KMS-11 (cell line): ENCODE measurements at regions not wholly inside any gene's neighbourhood (a gene's known extent, or its start where the extent isn't known, plus 50 kb on each side); places are given as distances from the start of the nearest gene placed in this dataset.

ENCODE experiments used
- H2AFZ ChIP-seq: fragments of 200-600 bp; sonication (generic); 2 replicates; pipeline ENCODE4 v1.6.1; 2016; ENCODE audit warnings: antibody characterized with exemption, mixed run types, low read depth
- H3K27ac ChIP-seq: fragments of 200-600 bp; sonication (generic); 2 replicates; pipeline ENCODE4 v1.6.1; 2016; ENCODE audit warnings: mild to moderate bottlenecking, mixed run types
- H3K27me3 ChIP-seq: fragments of 200-600 bp; sonication (generic); 2 replicates; pipeline ENCODE4 v1.6.1; 2017; ENCODE audit warnings: mild to moderate bottlenecking, low read depth, mixed run types, moderate library complexity; ENCODE audit not compliant: insufficient read depth
- H3K36me3 ChIP-seq: fragments of 200-600 bp; sonication (generic); 2 replicates; pipeline ENCODE4 v1.6.1; 2017; ENCODE audit warnings: mild to moderate bottlenecking, mixed run types; ENCODE audit not compliant: insufficient read depth
- H3K4me1 ChIP-seq: fragments of 200-600 bp; sonication (generic); 2 replicates; pipeline ENCODE4 v1.6.1; 2016; ENCODE audit warnings: mild to moderate bottlenecking, low read depth, mixed run types; ENCODE audit not compliant: poor library complexity, severe bottlenecking
- H3K4me2 ChIP-seq: fragments of 200-600 bp; sonication (generic); 2 replicates; pipeline ENCODE4 v1.7.0; 2016; ENCODE audit warnings: mild to moderate bottlenecking, mixed run types
- H3K4me3 ChIP-seq: fragments of 200-600 bp; sonication (generic); IDR thresholded peaks from 2 replicates; pipeline ENCODE4 v1.6.1; 2017; ENCODE audit warnings: low read depth, low read length, mixed read lengths; ENCODE audit not compliant: insufficient read depth
- H3K79me2 ChIP-seq: fragments of 200-600 bp; sonication (generic); 2 replicates; pipeline ENCODE4 v1.6.1; 2016; ENCODE audit warnings: low read depth, mixed run types; ENCODE audit not compliant: insufficient read depth
- H3K9ac ChIP-seq: fragments of 200-600 bp; sonication (generic); 2 replicates; pipeline ENCODE4 v1.6.1; 2016; ENCODE audit warnings: mild to moderate bottlenecking, mixed run types
- H4K20me1 ChIP-seq: fragments of 200-600 bp; sonication (generic); 2 replicates; pipeline ENCODE4 v1.6.1; 2016; ENCODE audit warnings: mild to moderate bottlenecking, mixed run types; ENCODE audit not compliant: insufficient read depth
- TF ChIP-seq, protein P1 (sequence below): fragments of 200-600 bp; sonication (generic); conservative IDR thresholded peaks from 2 replicates; pipeline ENCODE4 v1.6.1; 2017; ENCODE audit warnings: low read depth, mild to moderate bottlenecking, antibody characterized with exemption, low read length, moderate library complexity, mixed read lengths

DNA sequence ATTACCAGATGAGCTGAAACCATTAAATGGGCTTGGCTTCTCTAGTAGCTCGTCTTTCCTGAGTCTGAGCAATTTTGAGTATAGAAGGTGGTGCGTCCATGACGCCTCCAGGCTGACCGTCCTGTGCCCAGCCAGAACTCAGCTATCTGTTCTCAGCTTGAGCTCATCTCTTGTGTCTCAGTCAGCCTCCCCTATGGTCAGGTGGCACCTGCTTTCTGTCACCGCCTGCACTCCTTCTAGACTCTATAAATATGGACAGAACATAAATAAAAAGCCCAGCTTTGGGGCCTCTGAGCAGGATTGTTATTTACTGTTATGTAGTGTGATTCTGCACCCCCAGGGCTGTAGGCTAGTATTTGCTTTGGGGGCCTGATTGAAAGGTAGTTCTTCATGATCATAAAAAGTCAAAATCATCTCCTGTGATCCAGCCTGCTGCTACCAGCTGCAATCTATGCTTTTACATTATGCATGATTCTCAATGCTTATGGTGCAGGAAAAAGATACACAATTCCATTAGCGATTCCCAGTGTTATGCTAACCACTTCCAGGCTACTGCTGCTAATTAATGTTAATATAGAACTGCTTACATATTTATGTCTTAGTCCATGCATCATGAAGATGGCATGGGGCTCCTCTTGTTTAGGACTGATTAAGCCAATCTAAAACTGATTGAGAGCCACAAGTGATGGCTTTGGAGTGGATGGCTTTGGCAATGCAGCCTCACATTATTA is 72.5 kb upstream of the TMTC4 start:
- Histone ChIP-seq H3K27me3 (no peaks in the 10 kb centered on the region), H3K9ac (no peak overlapping the region), H3K27ac (no peak overlapping the region), H3K4me1 (no peaks in the 10 kb centered on the region), H3K4me3 (no peak overlapping the region), H4K20me1 (no peaks in the 10 kb centered on the region), H3K36me3 (no peaks in the 10 kb centered on the region), H2AFZ (no peak overlapping the region), H3K4me2 (no peak overlapping the region), H3K79me2 (no peaks in the 10 kb centered on the region)
- TF ChIP-seq, protein P1, sequence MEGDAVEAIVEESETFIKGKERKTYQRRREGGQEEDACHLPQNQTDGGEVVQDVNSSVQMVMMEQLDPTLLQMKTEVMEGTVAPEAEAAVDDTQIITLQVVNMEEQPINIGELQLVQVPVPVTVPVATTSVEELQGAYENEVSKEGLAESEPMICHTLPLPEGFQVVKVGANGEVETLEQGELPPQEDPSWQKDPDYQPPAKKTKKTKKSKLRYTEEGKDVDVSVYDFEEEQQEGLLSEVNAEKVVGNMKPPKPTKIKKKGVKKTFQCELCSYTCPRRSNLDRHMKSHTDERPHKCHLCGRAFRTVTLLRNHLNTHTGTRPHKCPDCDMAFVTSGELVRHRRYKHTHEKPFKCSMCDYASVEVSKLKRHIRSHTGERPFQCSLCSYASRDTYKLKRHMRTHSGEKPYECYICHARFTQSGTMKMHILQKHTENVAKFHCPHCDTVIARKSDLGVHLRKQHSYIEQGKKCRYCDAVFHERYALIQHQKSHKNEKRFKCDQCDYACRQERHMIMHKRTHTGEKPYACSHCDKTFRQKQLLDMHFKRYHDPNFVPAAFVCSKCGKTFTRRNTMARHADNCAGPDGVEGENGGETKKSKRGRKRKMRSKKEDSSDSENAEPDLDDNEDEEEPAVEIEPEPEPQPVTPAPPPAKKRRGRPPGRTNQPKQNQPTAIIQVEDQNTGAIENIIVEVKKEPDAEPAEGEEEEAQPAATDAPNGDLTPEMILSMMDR: no peak

DNA sequence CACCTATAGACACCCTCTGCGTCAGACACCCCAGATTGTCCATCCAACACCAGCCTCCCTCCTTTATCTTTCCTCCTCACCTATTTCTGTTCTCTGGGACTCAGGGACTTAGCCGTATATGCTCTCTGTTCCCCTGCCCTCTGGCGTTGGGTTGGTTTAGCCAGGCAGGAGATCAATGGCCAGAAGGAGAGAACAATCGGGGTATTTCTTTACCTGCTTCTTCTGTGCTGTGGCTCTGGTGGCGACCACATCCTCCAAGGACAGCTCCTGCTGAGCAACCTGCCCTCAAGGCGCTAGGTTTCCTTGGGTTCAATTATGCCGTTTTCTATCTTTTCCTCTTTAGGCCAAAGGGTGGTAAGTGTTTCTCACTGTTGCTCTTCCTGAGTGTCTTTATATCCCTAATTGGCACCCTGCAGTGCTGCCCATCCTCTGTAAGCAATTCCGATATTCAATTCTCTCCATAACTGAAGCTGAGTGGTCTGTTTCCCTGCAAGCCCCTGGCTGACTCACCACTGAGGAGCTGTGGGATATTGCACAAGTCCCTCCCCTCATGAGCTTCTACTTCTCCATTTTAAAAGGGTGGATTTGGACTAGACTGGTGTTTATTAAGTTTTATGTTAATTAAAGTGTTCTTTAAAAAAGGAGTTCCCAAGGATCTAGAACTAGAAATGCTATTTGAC is 63.7 kb upstream of the TMTC4 start:
- Histone ChIP-seq H3K27ac (no peak overlapping the region), H3K4me1 (no peaks in the 10 kb centered on the region), H3K4me2 (no peak overlapping the region), H3K36me3 (no peaks in the 10 kb centered on the region), H4K20me1 (no peaks in the 10 kb centered on the region), H3K79me2 (no peaks in the 10 kb centered on the region), H3K9ac (no peak overlapping the region), H2AFZ (no peak overlapping the region), H3K27me3 (no peaks in the 10 kb centered on the region), H3K4me3 (no peak overlapping the region)
- TF ChIP-seq, protein P1: no peak

DNA sequence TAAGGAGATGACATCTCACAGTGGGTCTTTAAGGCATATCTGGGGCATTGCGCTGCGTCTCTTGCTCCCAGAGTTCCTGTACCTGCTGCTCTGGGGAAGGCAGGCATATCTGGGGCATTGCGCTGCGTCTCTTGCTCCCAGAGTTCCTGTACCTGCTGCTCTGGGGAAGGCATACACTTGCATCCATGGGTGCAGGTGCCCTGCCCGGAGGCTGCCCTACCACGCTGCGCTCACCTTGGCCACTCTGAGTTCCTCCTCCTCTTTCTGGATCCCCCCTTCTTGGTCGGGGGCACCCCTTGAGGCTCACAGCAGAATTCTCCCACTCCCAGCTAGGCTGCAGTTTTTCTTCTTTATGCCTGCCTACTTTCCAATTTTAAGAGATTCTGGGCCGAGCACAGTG is 60.9 kb upstream of the TMTC4 start:
- Histone ChIP-seq H3K4me3 (no peak overlapping the region), H3K27me3 (no peaks in the 10 kb centered on the region), H2AFZ (no peak overlapping the region), H4K20me1 (no peaks in the 10 kb centered on the region), H3K36me3 (no peaks in the 10 kb centered on the region), H3K79me2 (no peaks in the 10 kb centered on the region), H3K9ac (no peak overlapping the region), H3K27ac (no peak overlapping the region), H3K4me2 (no peak overlapping the region), H3K4me1 (no peaks in the 10 kb centered on the region)
- TF ChIP-seq, protein P1: no peak

DNA sequence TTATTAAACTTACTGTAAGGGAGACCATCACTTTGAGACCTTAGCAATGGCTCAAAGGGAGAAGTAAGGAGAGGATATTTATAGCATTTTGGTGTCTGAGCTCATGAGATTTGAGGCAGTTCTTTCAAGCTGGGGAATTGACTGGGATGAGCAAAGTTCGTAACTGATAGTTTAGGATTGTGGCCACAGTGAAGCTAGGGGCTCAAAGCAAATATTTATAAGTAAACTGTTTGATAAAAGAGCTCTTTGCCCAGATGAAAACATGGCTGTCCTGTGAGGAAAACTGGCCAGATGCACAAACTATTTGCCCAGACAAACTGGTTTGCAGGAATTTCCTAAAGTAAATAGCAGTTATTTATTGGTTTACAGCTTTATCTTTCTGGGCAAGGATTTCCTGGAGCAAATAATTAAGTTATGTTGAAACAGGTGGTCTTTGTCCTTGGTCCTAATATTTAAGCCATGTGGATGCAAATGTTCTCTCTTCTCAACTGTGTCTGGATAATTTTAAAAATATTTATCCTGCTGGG is 59.7 kb upstream of the TMTC4 start:
- Histone ChIP-seq H2AFZ (no peak overlapping the region), H3K4me2 (no peak overlapping the region), H3K4me1 (no peaks in the 10 kb centered on the region), H3K27ac (no peak overlapping the region), H3K4me3 (no peak overlapping the region), H3K79me2 (no peaks in the 10 kb centered on the region), H3K9ac (no peak overlapping the region), H3K36me3 (no peaks in the 10 kb centered on the region), H4K20me1 (no peaks in the 10 kb centered on the region), H3K27me3 (no peaks in the 10 kb centered on the region)
- TF ChIP-seq, protein P1: no peak
